ENCODE measurements at regions not wholly inside any gene's neighbourhood (a gene's known extent, or its start where the extent isn't known, plus 50 kb on each side); places are given as distances from the start of the nearest gene placed in this dataset.

DNA sequence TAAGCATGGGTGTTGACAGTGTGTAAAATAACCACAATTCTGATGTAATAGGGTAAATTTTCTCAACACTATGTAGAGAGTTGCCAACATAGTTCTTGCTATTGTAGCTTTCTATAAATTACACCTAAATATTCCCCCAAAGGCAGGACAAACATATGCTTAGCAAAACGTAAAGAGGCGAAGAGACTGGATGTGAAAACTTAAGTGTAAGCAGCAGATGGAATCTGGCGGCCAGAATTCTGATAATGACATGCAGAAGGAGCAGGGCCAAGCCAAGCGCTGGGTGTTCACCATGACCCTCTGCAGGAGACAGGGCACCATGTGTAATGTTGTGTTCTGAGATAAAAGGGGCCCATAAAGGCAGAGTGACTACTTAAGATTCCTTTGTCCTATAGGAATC is 105.2 kb upstream of the ZNF521 start:
- ChIA-PET CTCF (no interaction called here), RAD21 (ENCODE audit: low non-redundant PET in 1 of 2, low total read pairs in 2 of 2, uncharacterized antibody in 2 of 2, unreplicated experiment in 2 of 2) (no interaction called here), POLR2A (no interaction called here)
- H3K27ac ChIP-seq (ENCODE audit: low read depth, low read length) = no peak overlapping the region
- no peaks in the 10 kb centered on the region; a peak in 1 of 4 replicates for H3K9me3 ChIP-seq (ENCODE audit: control insufficient read depth in 1 of 2, insufficient read depth in 1 of 2, low read depth in 1 of 2, low read length in 2 of 2)
- H3K4me2 ChIP-seq (ENCODE audit: low read length) = no peak overlapping the region
- no peak for ATAC-seq
- H3K79me2 ChIP-seq (ENCODE audit: insufficient read depth, low read length) = no peaks in the 10 kb centered on the region
- no TSS peak for BruUV-seq (replicated peaks)
- no peaks in the 10 kb centered on the region for H3K36me3 ChIP-seq (ENCODE audit: control insufficient read depth in 1 of 2, insufficient read depth in 2 of 2, low read length in 2 of 2)
- intact Hi-C loops (cut with micrococcal nuclease) = no loop called here
- no peaks in the 10 kb centered on the region for H4K20me1 ChIP-seq (ENCODE audit: insufficient read depth)
- no peaks in the 10 kb centered on the region for H3K9me2 ChIP-seq (ENCODE audit: insufficient read depth)
- H3K4me1 ChIP-seq (ENCODE audit: control insufficient read depth in 1 of 2, insufficient read depth in 2 of 2, low read length in 2 of 2) = no peaks in the 10 kb centered on the region
- no peaks in the 10 kb centered on the region for H3K27me3 ChIP-seq (ENCODE audit: insufficient read depth, low read length)
- no peak overlapping the region for H3K4me3 ChIP-seq (replicated peaks in 1 of 2; ENCODE audit: low read depth in 1 of 2, low read length in 2 of 2)
- no peak for TF ChIP-seq CBX3 (IDR thresholded peaks at IDR 0.05; ENCODE audit: low read depth)
- TF ChIP-seq RAD21 (IDR thresholded peaks at IDR 0.05; ENCODE audit: low read depth) = no peak
- no peak for TF ChIP-seq EZH2phosphoT487 (IDR thresholded peaks at IDR 0.05; ENCODE audit: borderline replicate concordance)
- TF ChIP-seq SIN3A (IDR thresholded peaks at IDR 0.05; ENCODE audit: low read depth) = no peak
- TF ChIP-seq ZFX (IDR thresholded peaks at IDR 0.05) = no peak
- TF ChIP-seq YY1 (IDR thresholded peaks at IDR 0.05; ENCODE audit: extremely low read depth, insufficient replicate concordance, low read depth, low read length) = no peak
- H3K9ac ChIP-seq (ENCODE audit: low read length) = no peak overlapping the region
- DNase-seq (ENCODE audit: low read depth, low spot score) = no peak
- H2AFZ ChIP-seq (ENCODE audit: low read depth, low read length, poor library complexity, severe bottlenecking) = no peak overlapping the region

DNA sequence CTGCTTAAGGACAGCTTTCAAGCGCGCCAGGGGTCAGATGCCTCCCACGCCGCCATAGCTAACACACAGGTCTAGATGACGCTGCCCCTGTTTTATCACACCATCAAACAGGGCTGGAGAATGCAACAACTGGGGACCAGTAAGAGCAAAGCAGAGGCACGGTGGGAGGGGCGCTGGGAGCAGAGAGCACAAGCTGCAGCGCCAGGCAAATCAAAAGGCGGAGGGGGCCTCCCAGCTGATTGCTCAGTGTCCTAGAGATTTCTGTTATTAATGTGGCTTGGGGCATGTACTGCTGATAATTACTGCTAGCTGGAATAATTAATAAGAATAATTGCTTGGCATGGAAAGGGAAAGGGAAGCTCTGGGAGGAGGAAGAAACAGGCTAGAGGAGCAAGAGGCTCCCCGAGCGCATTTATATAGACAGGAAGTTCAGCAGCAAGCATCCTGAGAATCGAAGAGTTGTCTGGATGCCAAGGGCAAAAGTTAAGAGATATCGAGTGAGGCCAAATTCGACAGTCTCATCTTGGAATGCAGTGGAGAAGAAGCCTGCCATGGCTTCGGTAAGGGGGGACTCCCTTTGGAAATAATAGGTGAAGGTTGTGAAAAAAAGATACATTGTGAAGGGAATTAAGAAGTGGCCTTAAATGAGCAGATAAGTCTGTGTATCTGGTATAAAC is 104.5 kb upstream of the ZNF521 start:
- RAD21 ChIA-PET (ENCODE audit: low non-redundant PET in 1 of 2, low total read pairs in 2 of 2, uncharacterized antibody in 2 of 2, unreplicated experiment in 2 of 2) = no interaction called here
- TF ChIP-seq POLR2AphosphoS5 (IDR thresholded peaks at IDR 0.05; ENCODE audit: low read depth, low read length) = no peak
- TF ChIP-seq, protein P1, sequence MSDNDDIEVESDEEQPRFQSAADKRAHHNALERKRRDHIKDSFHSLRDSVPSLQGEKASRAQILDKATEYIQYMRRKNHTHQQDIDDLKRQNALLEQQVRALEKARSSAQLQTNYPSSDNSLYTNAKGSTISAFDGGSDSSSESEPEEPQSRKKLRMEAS (IDR thresholded peaks at IDR 0.05) = no peak
- no peak for TF ChIP-seq EZH2 (IDR thresholded peaks at IDR 0.05)
- TF ChIP-seq RAD21 (IDR thresholded peaks at IDR 0.05; ENCODE audit: low read depth) = no peak
- TF ChIP-seq YY1 (IDR thresholded peaks at IDR 0.05; ENCODE audit: extremely low read depth, insufficient replicate concordance, low read depth, low read length) = no peak
- TF ChIP-seq CBX3 (IDR thresholded peaks at IDR 0.05; ENCODE audit: low read depth) = no peak
- H3K4me1 ChIP-seq (ENCODE audit: control insufficient read depth in 1 of 2, insufficient read depth in 2 of 2, low read length in 2 of 2) = no peaks in the 10 kb centered on the region
- no peak overlapping the region for H3K4me3 ChIP-seq (replicated peaks in 1 of 2; ENCODE audit: low read depth in 1 of 2, low read length in 2 of 2)
- H3K4me2 ChIP-seq (ENCODE audit: low read length) = no peak overlapping the region
- POLR2A ChIA-PET = no interaction called here
- ATAC-seq (no peak), DNase-seq (ENCODE audit: low read depth, low spot score) (no peak)
- no peaks in the 10 kb centered on the region; a peak in 1 of 4 replicates for H3K9me3 ChIP-seq (ENCODE audit: control insufficient read depth in 1 of 2, insufficient read depth in 1 of 2, low read depth in 1 of 2, low read length in 2 of 2)
- CTCF ChIA-PET = no interaction called here
- intact Hi-C loops (cut with micrococcal nuclease) = no loop called here
- H3K9me2 ChIP-seq (ENCODE audit: insufficient read depth) = no peaks in the 10 kb centered on the region
- BruUV-seq (replicated peaks) = no TSS peak
- H3K27me3 ChIP-seq (ENCODE audit: insufficient read depth, low read length) = no peaks in the 10 kb centered on the region
- H3K9ac ChIP-seq (ENCODE audit: low read length) = no peak overlapping the region
- no peaks in the 10 kb centered on the region for H3K36me3 ChIP-seq (ENCODE audit: control insufficient read depth in 1 of 2, insufficient read depth in 2 of 2, low read length in 2 of 2)
- no peaks in the 10 kb centered on the region for H3K79me2 ChIP-seq (ENCODE audit: insufficient read depth, low read length)
- H4K20me1 ChIP-seq (ENCODE audit: insufficient read depth) = no peaks in the 10 kb centered on the region
- no peak overlapping the region for H3K27ac ChIP-seq (ENCODE audit: low read depth, low read length)
- H2AFZ ChIP-seq (ENCODE audit: low read depth, low read length, poor library complexity, severe bottlenecking) = no peak overlapping the region

Data from HCT116 (cell line).